ENCODE measurements at regions not wholly inside any gene's neighbourhood (a gene's known extent, or its start where the extent isn't known, plus 50 kb on each side); places are given as distances from the start of the nearest gene placed in this dataset.

DNA sequence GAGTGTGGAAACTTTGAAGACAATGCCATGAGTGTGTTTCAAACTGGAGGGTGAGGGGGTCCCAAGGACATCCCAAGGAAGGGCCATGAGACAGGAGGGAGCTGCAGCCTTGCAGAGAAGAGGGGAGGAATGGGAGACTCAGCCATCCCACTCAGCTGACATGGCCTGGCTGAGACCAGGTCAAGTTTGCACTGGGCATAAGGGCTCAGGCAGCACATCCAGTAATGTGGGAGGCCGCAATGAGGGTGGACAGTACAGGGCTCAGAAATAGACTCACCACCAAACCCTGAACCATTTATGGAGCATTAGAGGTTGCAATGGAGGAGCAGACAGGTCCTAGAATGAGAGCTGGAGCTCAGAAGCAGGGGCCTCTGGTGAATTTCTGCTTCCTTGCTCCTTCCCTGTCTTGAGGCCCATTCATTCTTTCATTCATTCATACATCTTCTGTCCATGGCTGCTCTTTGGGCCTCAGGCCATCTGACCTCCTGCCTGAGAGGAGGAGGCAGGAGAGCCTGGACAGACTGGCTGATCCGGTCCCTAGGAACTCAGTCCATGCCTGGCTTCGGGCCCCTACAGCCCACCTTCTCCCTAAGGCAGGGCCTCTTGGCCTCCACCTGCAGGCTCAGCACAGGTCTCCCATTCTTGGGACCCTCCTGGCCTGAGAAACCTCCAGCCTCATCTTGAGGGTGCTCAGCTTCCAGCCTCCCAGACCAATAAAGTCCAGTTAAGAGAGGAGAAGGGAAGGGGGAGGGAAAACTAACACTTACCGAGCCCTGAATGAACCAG lies 70.5 kb upstream of the CDH5 start:
- Mint-ChIP-seq H3K27ac (no peak overlapping the region), H3K27me3 (ENCODE audit: insufficient read depth) (peaks cover 4% of the 10 kb centered on the region), H3K4me3 (no peak overlapping the region), H3K4me1 (ENCODE audit: low read depth) (peaks cover 11% of the 10 kb centered on the region), H3K9me3 (peaks cover 4% of the 10 kb centered on the region), H3K36me3 (ENCODE audit: low read depth) (no peaks in the 10 kb centered on the region)
- intact Hi-C loops (cut with micrococcal nuclease), result no loop called here
- no peak for DNase-seq (ENCODE audit: low spot score)

DNA sequence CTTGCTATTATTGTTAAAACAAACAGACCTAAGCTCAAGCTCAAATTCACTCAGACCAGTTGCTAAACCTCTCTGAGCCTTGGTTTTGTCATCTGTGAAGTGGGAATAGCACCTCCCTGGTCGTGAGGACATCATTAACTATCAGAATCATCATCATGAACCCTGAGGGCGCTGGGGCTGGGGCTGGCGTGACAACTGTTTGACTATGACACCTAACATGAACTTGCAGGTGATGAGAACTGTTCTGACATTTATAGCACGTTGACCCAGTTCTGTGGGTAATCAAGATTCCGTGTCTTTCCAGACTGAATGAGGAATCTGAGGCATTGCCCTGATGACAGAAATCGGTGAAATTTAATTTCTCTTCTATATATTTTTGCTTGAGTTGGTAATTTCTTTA lies 71.3 kb upstream of the CDH5 start:
- Mint-ChIP-seq H3K36me3 (ENCODE audit: low read depth) (no peaks in the 10 kb centered on the region), H3K27ac (no peak overlapping the region), H3K4me3 (no peak overlapping the region), H3K27me3 (ENCODE audit: insufficient read depth) (peaks cover 4% of the 10 kb centered on the region), H3K4me1 (ENCODE audit: low read depth) (peaks cover 11% of the 10 kb centered on the region), H3K9me3 (peaks cover 4% of the 10 kb centered on the region)
- intact Hi-C loops (cut with micrococcal nuclease), result no loop called here
- no peak for DNase-seq (ENCODE audit: low spot score)

DNA sequence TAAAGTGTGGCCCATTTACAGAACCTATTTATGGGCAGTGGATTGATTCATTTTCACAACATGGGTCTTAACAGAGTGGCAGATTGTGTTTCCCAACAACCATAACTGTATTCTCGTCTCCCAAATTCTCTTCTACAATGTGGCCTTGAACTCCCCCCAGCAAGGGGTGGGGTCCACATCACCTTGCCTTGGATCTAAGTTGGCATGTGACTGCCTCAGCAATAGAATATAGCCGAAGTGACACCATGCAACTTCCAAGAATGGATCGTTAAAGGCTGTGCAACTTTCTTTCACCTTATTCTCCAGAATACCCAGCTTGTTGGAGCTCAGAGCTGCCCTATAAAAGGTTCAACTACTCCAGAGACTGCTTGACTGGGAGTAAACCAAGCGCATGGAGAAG lies 72.0 kb upstream of the CDH5 start:
- Mint-ChIP-seq H3K36me3 (ENCODE audit: low read depth) (no peaks in the 10 kb centered on the region), H3K4me3 (no peak overlapping the region), H3K4me1 (ENCODE audit: low read depth) (peaks cover 7% of the 10 kb centered on the region), H3K9me3 (peaks cover 4% of the 10 kb centered on the region), H3K27ac (no peak overlapping the region), H3K27me3 (ENCODE audit: insufficient read depth) (peaks cover 4% of the 10 kb centered on the region)
- DNase-seq (ENCODE audit: low spot score), result no peak
- intact Hi-C loops (cut with micrococcal nuclease), result no loop called here

DNA sequence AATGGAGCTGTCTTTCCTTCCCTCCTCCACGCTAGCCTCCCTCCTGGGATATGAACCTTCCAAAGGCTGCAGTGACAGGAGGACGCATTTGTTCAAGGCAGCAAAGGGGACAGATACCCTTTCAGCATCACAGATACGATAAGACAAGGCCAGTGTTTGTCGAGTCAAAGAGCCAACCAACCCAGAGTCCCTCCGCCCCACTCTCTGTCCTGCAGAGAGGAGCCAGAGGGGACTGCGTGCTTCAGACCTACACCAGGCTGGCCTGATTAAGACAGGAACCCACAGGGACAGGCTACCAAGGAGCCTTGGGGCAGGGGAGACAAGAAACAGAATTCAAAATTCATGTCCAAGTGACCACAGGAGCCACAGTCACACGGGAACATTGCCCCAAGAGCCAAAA lies 72.6 kb upstream of the CDH5 start:
- DNase-seq (ENCODE audit: low spot score), result no peak
- intact Hi-C loops (cut with micrococcal nuclease), result no loop called here
- H3K4me1 Mint-ChIP-seq (ENCODE audit: low read depth), result peaks cover under 1% of the 10 kb centered on the region
- no peak overlapping the region for H3K4me3 Mint-ChIP-seq
- H3K36me3 Mint-ChIP-seq (ENCODE audit: low read depth), result no peaks in the 10 kb centered on the region
- H3K9me3 Mint-ChIP-seq, result peaks cover 1% of the 10 kb centered on the region
- peaks cover 4% of the 10 kb centered on the region for H3K27me3 Mint-ChIP-seq (ENCODE audit: insufficient read depth)
- no peak overlapping the region for H3K27ac Mint-ChIP-seq

DNA sequence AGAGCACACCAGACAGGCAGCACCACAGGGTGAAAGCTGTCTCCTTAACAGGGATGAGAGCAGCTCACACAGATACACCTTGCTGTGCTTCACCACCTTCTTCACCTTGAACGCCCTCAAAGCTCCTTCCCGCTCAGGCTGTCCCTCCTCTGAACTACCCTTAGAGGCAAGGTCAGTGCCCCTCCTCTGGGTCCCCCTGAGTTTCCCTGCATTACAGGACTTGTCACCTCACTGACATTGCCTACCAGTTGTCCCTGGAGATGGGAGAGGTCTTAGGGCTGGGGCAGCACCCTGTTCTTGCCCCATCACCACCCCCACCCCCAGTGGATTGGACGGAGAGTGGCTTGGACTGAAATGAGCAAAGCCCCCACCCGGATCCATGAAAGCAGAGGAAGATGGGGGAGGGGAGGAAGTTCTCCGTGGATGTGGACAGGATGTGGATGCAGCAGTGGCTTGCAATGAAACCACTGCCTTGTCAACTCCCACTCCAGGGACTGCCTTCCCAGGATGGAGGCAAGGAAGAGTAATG lies 73.2 kb upstream of the CDH5 start:
- no peak for DNase-seq (ENCODE audit: low spot score)

DNA sequence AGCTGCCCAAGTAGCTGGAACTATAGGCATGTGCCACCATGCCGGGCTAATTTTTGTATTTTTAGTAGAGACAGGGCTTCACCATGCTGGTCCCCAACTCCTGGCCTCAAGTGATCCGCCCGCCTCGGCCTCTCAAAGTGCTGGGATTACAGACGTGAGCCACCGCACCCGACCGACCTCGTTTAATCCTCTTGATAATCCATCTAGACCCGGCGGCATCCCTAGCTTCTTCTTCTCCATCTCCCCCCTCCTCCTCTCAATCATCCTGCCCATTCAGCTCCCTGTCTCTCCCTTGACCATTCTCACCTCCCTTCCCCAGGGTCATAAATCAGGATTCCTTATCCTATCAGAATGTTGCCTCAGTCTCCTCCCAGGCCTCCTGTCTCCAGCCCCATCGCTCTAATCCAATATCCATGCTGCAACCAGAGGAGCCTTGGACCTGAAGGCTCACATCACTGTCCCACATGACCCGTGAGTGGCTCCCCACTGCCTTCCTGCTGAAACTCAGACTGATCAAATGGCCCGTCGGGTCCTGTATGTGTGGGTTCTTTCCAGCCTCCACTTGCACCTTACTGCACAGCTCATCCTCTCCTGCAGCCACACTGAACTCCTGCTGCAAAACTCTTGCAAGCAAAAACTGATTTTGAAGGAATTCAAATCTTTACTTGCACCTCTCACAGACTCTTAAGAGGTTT lies 74.1 kb upstream of the CDH5 start:
- Mint-ChIP-seq H3K36me3 (ENCODE audit: low read depth) (no peaks in the 10 kb centered on the region), H3K27ac (no peak overlapping the region), H3K4me3 (no peak overlapping the region), H3K9me3 (no peaks in the 10 kb centered on the region), H3K4me1 (ENCODE audit: low read depth) (no peaks in the 10 kb centered on the region), H3K27me3 (ENCODE audit: insufficient read depth) (peaks cover 4% of the 10 kb centered on the region)
- intact Hi-C loops (cut with micrococcal nuclease), result no loop called here
- DNase-seq (ENCODE audit: low spot score), result no peak

More for the DNA sequence above, 73.2 kb upstream of the CDH5 start:
- Mint-ChIP-seq H3K36me3 (ENCODE audit: low read depth) (no peaks in the 10 kb centered on the region), H3K9me3 (no peaks in the 10 kb centered on the region), H3K27me3 (ENCODE audit: insufficient read depth) (peaks cover 4% of the 10 kb centered on the region), H3K27ac (no peak overlapping the region), H3K4me3 (no peak overlapping the region), H3K4me1 (ENCODE audit: low read depth) (no peaks in the 10 kb centered on the region)
- intact Hi-C loops (cut with micrococcal nuclease), result no loop called here

DNA sequence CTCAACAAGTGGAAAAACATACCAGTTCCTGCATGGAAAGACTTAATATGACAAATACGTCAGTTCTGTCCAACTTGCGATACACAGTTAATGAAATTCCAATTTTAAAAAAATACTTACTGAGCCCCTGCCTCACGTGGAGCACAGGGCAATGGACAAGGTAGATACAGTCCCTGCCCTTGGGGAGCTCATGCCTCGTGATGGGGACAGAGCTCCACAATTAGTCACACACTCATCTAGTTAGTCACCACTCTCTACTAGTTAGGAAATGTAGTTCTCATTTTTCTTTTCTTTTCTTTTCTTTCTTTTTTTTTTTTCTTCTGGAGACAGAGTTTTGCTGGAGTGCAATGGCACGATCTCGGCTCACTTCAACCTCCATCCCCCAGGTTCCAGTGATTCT lies 74.7 kb upstream of the CDH5 start:
- Mint-ChIP-seq H3K27ac (no peak overlapping the region), H3K36me3 (ENCODE audit: low read depth) (no peaks in the 10 kb centered on the region), H3K4me3 (no peak overlapping the region), H3K4me1 (ENCODE audit: low read depth) (no peaks in the 10 kb centered on the region), H3K27me3 (ENCODE audit: insufficient read depth) (peaks cover 6% of the 10 kb centered on the region), H3K9me3 (no peaks in the 10 kb centered on the region)
- no peak for DNase-seq (ENCODE audit: low spot score)
- intact Hi-C loops (cut with micrococcal nuclease), result no loop called here

DNA sequence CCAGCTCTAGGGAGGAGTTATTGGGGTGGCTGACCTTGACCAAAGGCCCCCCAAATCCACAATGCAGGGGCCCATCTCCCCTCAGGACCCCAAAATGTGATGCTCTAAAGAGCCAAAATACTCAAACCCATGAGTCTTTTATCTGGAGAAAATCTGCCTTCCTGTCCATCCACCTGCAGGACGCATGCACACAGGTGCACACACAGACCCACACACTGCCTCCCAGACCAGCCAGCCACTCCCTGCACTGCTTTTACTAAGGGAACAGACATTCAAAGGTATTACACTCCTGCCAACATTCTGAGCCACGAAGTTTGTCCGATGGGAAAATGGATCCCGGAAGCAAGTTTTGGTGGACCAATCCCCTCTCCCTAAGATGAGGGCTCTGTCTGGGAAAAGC lies 76.1 kb upstream of the CDH5 start:
- no peak overlapping the region for H3K27ac Mint-ChIP-seq
- H3K4me1 Mint-ChIP-seq (ENCODE audit: low read depth), result no peaks in the 10 kb centered on the region
- H3K4me3 Mint-ChIP-seq, result no peak overlapping the region
- intact Hi-C loops (cut with micrococcal nuclease), result no loop called here
- H3K36me3 Mint-ChIP-seq (ENCODE audit: low read depth), result no peaks in the 10 kb centered on the region
- H3K27me3 Mint-ChIP-seq (ENCODE audit: insufficient read depth), result peaks cover 9% of the 10 kb centered on the region
- DNase-seq (ENCODE audit: low spot score), result no peak
- no peaks in the 10 kb centered on the region for H3K9me3 Mint-ChIP-seq

DNA sequence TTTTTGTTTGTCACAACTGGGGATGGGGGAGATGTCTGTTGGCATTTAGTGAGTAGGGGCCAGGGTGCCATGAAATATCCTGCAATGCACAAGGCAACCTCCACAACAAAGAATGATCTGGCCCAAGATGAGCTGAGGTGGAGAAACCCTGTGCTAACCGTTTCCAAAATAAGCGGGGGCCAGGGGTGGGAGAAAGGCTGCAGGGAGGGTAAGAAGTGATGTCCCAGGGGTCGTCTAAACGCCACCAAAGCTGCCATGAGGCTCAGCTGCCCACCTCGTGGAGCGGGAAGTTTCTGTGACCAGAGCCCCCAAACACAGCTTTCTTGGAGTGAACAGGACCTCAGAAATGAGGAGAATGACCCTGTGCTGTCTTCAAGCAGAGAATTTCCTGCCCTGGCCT lies 76.5 kb upstream of the CDH5 start:
- Mint-ChIP-seq H3K4me3 (no peak overlapping the region), H3K36me3 (ENCODE audit: low read depth) (no peaks in the 10 kb centered on the region), H3K4me1 (ENCODE audit: low read depth) (no peaks in the 10 kb centered on the region), H3K27ac (no peak overlapping the region), H3K27me3 (ENCODE audit: insufficient read depth) (peaks cover 9% of the 10 kb centered on the region), H3K9me3 (no peaks in the 10 kb centered on the region)
- intact Hi-C loops (cut with micrococcal nuclease), result no loop called here
- DNase-seq (ENCODE audit: low spot score), result no peak

DNA sequence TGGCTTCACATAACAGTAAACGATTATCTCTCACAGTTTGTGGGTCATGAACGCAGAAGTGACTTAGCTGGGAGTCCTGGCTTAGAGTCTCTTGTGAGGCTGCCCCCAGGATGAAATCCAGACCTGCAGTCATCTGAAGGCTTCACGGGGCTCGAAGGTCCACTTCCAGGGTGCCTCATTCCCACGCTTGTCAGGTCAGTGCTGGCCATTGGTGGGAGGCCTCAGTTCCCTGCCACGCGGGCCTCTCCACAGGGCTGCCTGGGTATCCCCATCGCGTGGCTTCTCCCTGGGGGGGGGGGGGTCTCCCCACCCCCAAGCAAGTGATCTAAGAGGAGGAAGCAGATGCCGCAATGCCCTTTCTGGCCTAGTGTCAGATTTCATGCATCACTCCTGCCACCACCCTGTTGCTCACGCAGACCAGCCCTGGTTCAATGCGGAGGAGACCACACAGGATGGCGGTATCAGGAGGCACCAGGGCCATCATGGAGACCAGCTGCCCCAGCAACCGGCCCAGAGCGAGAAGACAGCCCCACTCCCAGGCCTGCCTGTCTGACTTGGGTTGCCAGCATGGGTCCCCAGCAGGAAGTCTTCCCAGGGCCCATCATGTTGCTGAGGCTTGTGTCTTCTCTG lies 77.3 kb upstream of the CDH5 start:
- Mint-ChIP-seq H3K36me3 (ENCODE audit: low read depth) (no peaks in the 10 kb centered on the region), H3K4me1 (ENCODE audit: low read depth) (no peaks in the 10 kb centered on the region), H3K4me3 (no peak overlapping the region), H3K9me3 (no peaks in the 10 kb centered on the region), H3K27me3 (ENCODE audit: insufficient read depth) (peaks cover 9% of the 10 kb centered on the region), H3K27ac (no peak overlapping the region)
- DNase-seq (ENCODE audit: low spot score), result no peak
- intact Hi-C loops (cut with micrococcal nuclease), result no loop called here

DNA sequence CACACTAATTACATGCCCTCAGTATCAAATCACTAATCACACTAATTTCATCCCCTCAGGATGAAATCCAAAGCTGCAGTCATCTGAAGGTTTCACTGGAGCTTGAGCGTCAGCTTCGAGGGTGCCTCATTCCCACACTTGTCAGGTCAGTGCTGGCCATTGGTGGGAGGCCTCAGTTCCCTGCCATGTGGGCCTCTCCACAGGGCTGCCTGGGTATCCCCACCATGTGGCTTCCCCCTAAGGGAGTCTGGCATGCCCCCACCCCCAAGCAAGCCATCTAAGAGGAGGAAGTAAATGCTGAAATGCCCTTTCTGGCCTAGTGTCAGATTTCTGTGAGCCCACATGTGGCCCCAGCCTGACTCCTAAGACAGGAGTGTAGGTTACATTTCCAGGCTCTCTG lies 78.6 kb upstream of the CDH5 start:
- intact Hi-C loops (cut with micrococcal nuclease), result no loop called here
- Mint-ChIP-seq H3K27me3 (ENCODE audit: insufficient read depth) (peaks cover 7% of the 10 kb centered on the region), H3K4me1 (ENCODE audit: low read depth) (no peaks in the 10 kb centered on the region), H3K4me3 (no peak overlapping the region), H3K27ac (no peak overlapping the region), H3K36me3 (ENCODE audit: low read depth) (no peaks in the 10 kb centered on the region), H3K9me3 (no peaks in the 10 kb centered on the region)
- DNase-seq (ENCODE audit: low spot score), result no peak

DNA sequence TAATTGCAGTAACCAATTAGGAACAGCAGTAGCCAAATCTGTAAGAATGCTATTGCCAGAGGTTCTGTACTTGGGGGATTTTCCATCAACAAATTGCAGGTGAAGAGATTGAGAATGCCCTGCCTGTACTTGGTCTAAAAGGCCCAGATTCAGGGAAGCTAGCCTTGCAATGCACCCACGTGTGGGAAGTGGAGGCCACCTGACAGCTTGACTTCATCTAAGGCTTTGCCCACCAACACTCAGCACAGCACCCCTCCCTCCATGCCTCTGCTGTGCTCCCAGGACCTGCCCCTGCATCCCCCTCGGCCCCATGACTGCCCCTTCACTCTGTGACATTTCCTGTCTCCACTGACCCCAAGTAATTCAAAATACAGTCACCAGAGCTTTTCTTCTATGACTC lies 79.1 kb upstream of the CDH5 start:
- Mint-ChIP-seq H3K9me3 (no peaks in the 10 kb centered on the region), H3K4me1 (ENCODE audit: low read depth) (no peaks in the 10 kb centered on the region), H3K27me3 (ENCODE audit: insufficient read depth) (peaks cover 7% of the 10 kb centered on the region), H3K4me3 (no peak overlapping the region), H3K27ac (no peak overlapping the region), H3K36me3 (ENCODE audit: low read depth) (no peaks in the 10 kb centered on the region)
- intact Hi-C loops (cut with micrococcal nuclease), result no loop called here
- DNase-seq (ENCODE audit: low spot score), result no peak

DNA sequence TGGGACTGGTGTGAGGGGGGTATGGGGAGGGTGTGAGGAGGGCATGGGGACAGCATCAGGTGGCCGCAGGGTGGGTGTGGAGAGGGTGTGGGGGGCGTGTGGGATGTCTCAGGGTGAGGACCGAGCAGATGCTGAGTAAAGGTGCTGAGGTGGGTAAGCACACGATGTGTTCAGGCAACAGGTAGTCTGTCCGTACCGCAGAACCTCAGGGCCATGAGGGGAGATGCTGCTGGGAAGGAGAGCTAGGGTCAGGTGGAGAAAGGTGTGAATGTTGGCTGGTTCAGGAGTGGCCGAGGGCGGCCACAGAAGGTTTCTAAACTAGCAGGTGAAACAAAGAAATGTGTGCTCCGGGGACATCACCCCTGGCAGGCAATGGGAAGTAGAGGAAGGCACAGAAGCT lies 80.0 kb upstream of the CDH5 start:
- Mint-ChIP-seq H3K4me3 (no peak overlapping the region), H3K36me3 (ENCODE audit: low read depth) (no peaks in the 10 kb centered on the region), H3K4me1 (ENCODE audit: low read depth) (no peaks in the 10 kb centered on the region), H3K27me3 (ENCODE audit: insufficient read depth) (peaks cover 6% of the 10 kb centered on the region), H3K9me3 (no peaks in the 10 kb centered on the region), H3K27ac (no peak overlapping the region)
- no peak for DNase-seq (ENCODE audit: low spot score)
- intact Hi-C loops (cut with micrococcal nuclease), result no loop called here
